HG03571 (cell line): ENCODE measurements at regions not wholly inside any gene's neighbourhood (a gene's known extent, or its start where the extent isn't known, plus 50 kb on each side); places are given as distances from the start of the nearest gene placed in this dataset.

Source experiments
- ATAC-seq: cut with Tn5 transposase; IDR thresholded peaks from one replicate; pipeline ENCODE4 v1.9.1; 2021; ENCODE audit not compliant: unreplicated experiment

- no peak for ATAC-seq
Observed at GRCh38 chr22:48192071-48192470, 1429.6 kb downstream of the TBC1D22A start.

- no peak for ATAC-seq
Observed at GRCh38 chr22:48188231-48188721, 1425.8 kb downstream of the TBC1D22A start.

GRCh38 chr22:48187356-48187755 lies 1424.9 kb downstream of the TBC1D22A start:
- ATAC-seq: no peak

GRCh38 chr22:48186146-48186790 lies 1423.8 kb downstream of the TBC1D22A start:
- no peak for ATAC-seq

GRCh38 chr22:48185071-48186055 lies 1422.9 kb downstream of the TBC1D22A start:
- no peak for ATAC-seq

GRCh38 chr22:48182846-48183805 lies 1420.7 kb downstream of the TBC1D22A start:
- ATAC-seq: no peak

GRCh38 chr22:48182031-48182430 lies 1419.6 kb downstream of the TBC1D22A start:
- no peak for ATAC-seq

GRCh38 chr22:48181263-48181955 lies 1419.0 kb downstream of the TBC1D22A start:
- ATAC-seq: no peak

GRCh38 chr22:48180631-48181030 lies 1418.2 kb downstream of the TBC1D22A start:
- ATAC-seq: no peak

- no peak for ATAC-seq
Observed at GRCh38 chr22:48179571-48180546, 1417.4 kb downstream of the TBC1D22A start.

GRCh38 chr22:48178536-48178935 lies 1416.1 kb downstream of the TBC1D22A start:
- ATAC-seq: no peak

GRCh38 chr22:48177631-48178030 lies 1415.2 kb downstream of the TBC1D22A start:
- ATAC-seq: no peak

GRCh38 chr22:48175721-48176120 lies 1413.3 kb downstream of the TBC1D22A start:
- no peak for ATAC-seq

- no peak for ATAC-seq
Observed at GRCh38 chr22:48173773-48174160, 1411.3 kb downstream of the TBC1D22A start.

GRCh38 chr22:48173061-48173772 lies 1410.8 kb downstream of the TBC1D22A start:
- no peak for ATAC-seq

GRCh38 chr22:48171271-48171691 lies 1408.8 kb downstream of the TBC1D22A start:
- no peak for ATAC-seq

GRCh38 chr22:48169227-48169626 lies 1406.8 kb downstream of the TBC1D22A start:
- ATAC-seq: no peak

- ATAC-seq: no peak
Observed at GRCh38 chr22:48167238-48167637, 1404.8 kb downstream of the TBC1D22A start.
